ENCODE measurements at regions not wholly inside any gene's neighbourhood (a gene's known extent, or its start where the extent isn't known, plus 50 kb on each side); places are given as distances from the start of the nearest gene placed in this dataset.

GRCh38 chr3:162677475-162677874 is 1180.9 kb downstream of the OTOL1 start:
- TF ChIP-seq CTCF (IDR thresholded peaks at IDR 0.05; ENCODE audit: low read length, missing control alignments): no peak
- no peak for DNase-seq (ENCODE audit: low read depth)
- H3K4me3 ChIP-seq (replicated peaks; ENCODE audit: low read depth, low read length): no peak overlapping the region

- DNase-seq (ENCODE audit: low read depth): no peak
- no peak overlapping the region for H3K4me3 ChIP-seq (replicated peaks; ENCODE audit: low read depth, low read length)
- no peak for TF ChIP-seq CTCF (IDR thresholded peaks at IDR 0.05; ENCODE audit: low read length, missing control alignments)
Measured at GRCh38 chr3:162678941-162679340, 1182.3 kb downstream of the OTOL1 start.

- no peak overlapping the region for H3K4me3 ChIP-seq (replicated peaks; ENCODE audit: low read depth, low read length)
- no peak for DNase-seq (ENCODE audit: low read depth)
- TF ChIP-seq CTCF (IDR thresholded peaks at IDR 0.05; ENCODE audit: low read length, missing control alignments): no peak
Measured at GRCh38 chr3:162684260-162684659, 1187.7 kb downstream of the OTOL1 start.

- no peak for TF ChIP-seq CTCF (IDR thresholded peaks at IDR 0.05; ENCODE audit: low read length, missing control alignments)
- DNase-seq (ENCODE audit: low read depth): no peak
- no peak overlapping the region for H3K4me3 ChIP-seq (replicated peaks; ENCODE audit: low read depth, low read length)
Measured at GRCh38 chr3:162699291-162699690, 1202.7 kb downstream of the OTOL1 start.

- TF ChIP-seq CTCF (IDR thresholded peaks at IDR 0.05; ENCODE audit: low read length, missing control alignments): no peak
- no peak for DNase-seq (ENCODE audit: low read depth)
- no peak overlapping the region for H3K4me3 ChIP-seq (replicated peaks; ENCODE audit: low read depth, low read length)
Measured at GRCh38 chr3:162701211-162701610, 1204.6 kb downstream of the OTOL1 start.

GRCh38 chr3:162702768-162703385 is 1206.3 kb downstream of the OTOL1 start:
- TF ChIP-seq CTCF (IDR thresholded peaks at IDR 0.05; ENCODE audit: low read length, missing control alignments): no peak
- no peak for DNase-seq (ENCODE audit: low read depth)
- no peak overlapping the region for H3K4me3 ChIP-seq (replicated peaks; ENCODE audit: low read depth, low read length)

- no peak for DNase-seq (ENCODE audit: low read depth)
- no peak overlapping the region for H3K4me3 ChIP-seq (replicated peaks; ENCODE audit: low read depth, low read length)
- TF ChIP-seq CTCF (IDR thresholded peaks at IDR 0.05; ENCODE audit: low read length, missing control alignments): no peak
Measured at GRCh38 chr3:162704238-162704637, 1207.6 kb downstream of the OTOL1 start.
